B cell (primary cell): ENCODE measurements at regions not wholly inside any gene's neighbourhood (a gene's known extent, or its start where the extent isn't known, plus 50 kb on each side); places are given as distances from the start of the nearest gene placed in this dataset.

Source experiments
- ATAC-seq: fragments of 200-7000 bp; cut with Tn5 transposase; one replicate; pipeline ENCODE4 v1.10.0; 2021; ENCODE audit warnings: low read depth, mild to moderate bottlenecking, moderate number of reproducible peaks, moderate library complexity
- CTCF ChIA-PET: fragments of 350-600 bp; sonication (Branson Sonifier 250); formaldehyde crosslinking; loops from one replicate; lab custom pipeline; 2021; ENCODE audit warnings: antibody characterized with exemption, inconsistent platforms; lab: Charles Lee
- POLR2A ChIA-PET: fragments of 350-600 bp; sonication (Branson Sonifier 250); formaldehyde crosslinking; loops from one replicate; lab custom pipeline; 2021; ENCODE audit warnings: antibody characterized with exemption; lab: Charles Lee
- DNase-seq: peaks from one replicate; pipeline ENCODE4 v3.0.0; 2013
- H2AFZ ChIP-seq: 2 replicates; pipeline ENCODE4 v1.6.1; 2012; ENCODE audit warnings: mild to moderate bottlenecking, low read depth, low read length; ENCODE audit not compliant: insufficient read depth, poor library complexity, severe bottlenecking
- H3K27ac ChIP-seq, 2 donors: 1 replicate in 1 of 2; 2 replicates in 1 of 2; pipeline ENCODE4 v1.5.1; 2012 to 2013; ENCODE audit warnings: low read length in 2 of 2, mild to moderate bottlenecking in 2 of 2, moderate library complexity in 1 of 2
- H3K27me3 ChIP-seq, 4 experiments: fragments of 200-600 bp in 1 of 4; sonication (generic) in 1 of 4; replicated peaks in 1 of 4; 1 replicate in 2 of 4; 2 replicates in 2 of 4; pipeline versions ENCODE4 v1.6.1 to v1.7.0; 2013 to 2016; ENCODE audit warnings: low read length in 3 of 4, mild to moderate bottlenecking in 2 of 4, mixed read lengths in 1 of 4, moderate library complexity in 1 of 4; ENCODE audit not compliant: insufficient read depth in 4 of 4, control insufficient read depth in 3 of 4; ENCODE audit errors: control extremely low read depth in 1 of 4
- H3K36me3 ChIP-seq, 2 experiments: replicated peaks in 1 of 2; 1 replicate in 1 of 2; 2 replicates in 1 of 2; pipeline versions ENCODE4 v1.6.1 to v1.7.1; 2013; ENCODE audit warnings: low read length in 1 of 2; ENCODE audit not compliant: insufficient read depth in 2 of 2, control insufficient read depth in 1 of 2; ENCODE audit errors: control extremely low read depth in 1 of 2, extremely low read depth in 1 of 2
- H3K4me1 ChIP-seq, 2 donors: fragments of 200-600 bp in 1 of 2; sonication (generic) in 1 of 2; 1 replicate in 1 of 2; 2 replicates in 1 of 2; pipeline versions ENCODE4 v1.5.1 to v1.6.1; 2013 to 2017; ENCODE audit warnings: low read length in 2 of 2; ENCODE audit not compliant: control insufficient read depth in 2 of 2, insufficient read depth in 2 of 2
- H3K4me2 ChIP-seq: replicated peaks from 2 replicates; pipeline ENCODE3; 2012; ENCODE audit warnings: mild to moderate bottlenecking, low read depth, low read length; ENCODE audit not compliant: poor library complexity, severe bottlenecking
- H3K4me3 ChIP-seq, 5 experiments: fragments of 200-600 bp in 1 of 5; sonication (generic) in 1 of 5; 1 replicate in 3 of 5; 2 replicates in 2 of 5; pipeline versions ENCODE4 v1.5.1 to v1.7.0; 2011 to 2016; ENCODE audit warnings: low read length in 4 of 5, mild to moderate bottlenecking in 4 of 5, low read depth in 2 of 5, control low read depth in 1 of 5, moderate library complexity in 1 of 5; ENCODE audit not compliant: insufficient read depth in 1 of 5; ENCODE audit errors: control extremely low read depth in 1 of 5, extremely low read depth in 1 of 5
- H3K79me2 ChIP-seq: fragments of 200-600 bp; sonication (generic); one replicate; pipeline ENCODE4 v1.6.0; 2016; ENCODE audit warnings: low read length; ENCODE audit not compliant: control insufficient read depth, insufficient read depth
- H3K9ac ChIP-seq: fragments of 200-600 bp; sonication (generic); 2 replicates; pipeline ENCODE4 v1.6.1; 2017; ENCODE audit warnings: mild to moderate bottlenecking, low read length, moderate library complexity
- H3K9me3 ChIP-seq, 3 donors: one replicate each; pipeline versions ENCODE4 v1.6.1 to v1.7.1; 2013; ENCODE audit warnings: low read length in 2 of 3; ENCODE audit not compliant: control insufficient read depth in 2 of 3, insufficient read depth in 1 of 3; ENCODE audit errors: control extremely low read depth in 1 of 3
- H4K20me1 ChIP-seq: 2 replicates; pipeline ENCODE4 v1.6.0; 2012; ENCODE audit warnings: mild to moderate bottlenecking, low read length; ENCODE audit not compliant: insufficient read depth, control insufficient read depth, poor library complexity, severe bottlenecking
- H3K27ac Mint-ChIP-seq: one replicate; pipeline ENCODE4 v1.8.0; 2021; ENCODE audit warnings: mixed read lengths
- H3K27me3 Mint-ChIP-seq: one replicate; pipeline ENCODE4 v1.8.0; 2021; ENCODE audit warnings: mixed read lengths
- H3K4me1 Mint-ChIP-seq: one replicate; pipeline ENCODE4 v1.8.0; 2021; ENCODE audit warnings: mixed read lengths
- H3K4me3 Mint-ChIP-seq: one replicate; pipeline ENCODE4 v1.8.0; 2021; ENCODE audit warnings: mixed read lengths
- H3K9me3 Mint-ChIP-seq: one replicate; pipeline ENCODE4 v1.8.0; 2022; ENCODE audit warnings: mixed read lengths; ENCODE audit not compliant: insufficient read depth
- EZH2 ChIP-seq: IDR thresholded peaks from 2 replicates; pipeline ENCODE4 v1.6.1; 2012; ENCODE audit warnings: borderline replicate concordance, low read depth, mild to moderate bottlenecking, moderate library complexity, low read length; ENCODE audit not compliant: insufficient read depth, poor library complexity, severe bottlenecking
- WGBS: methylation state at CpG from one replicate; pipeline ENCODE4 v1.1.5; 2013; ENCODE audit warnings: missing lambda C conversion rate; ENCODE audit not compliant: insufficient coverage; 5-methylcytosine and 5-hydroxymethylcytosine counted together
- intact Hi-C: fragments of 100-400 bp; cut with micrococcal nuclease; formaldehyde crosslinking; loops from one replicate; pipeline ENCODE4 v1.10.0; 2022
- TF ChIP-seq, protein P1 (sequence below): fragments of 200-600 bp; IDR thresholded peaks from one replicate; pipeline ENCODE4 v1.8.0; 2022; ENCODE audit warnings: antibody characterized with exemption, mild to moderate bottlenecking

DNA sequence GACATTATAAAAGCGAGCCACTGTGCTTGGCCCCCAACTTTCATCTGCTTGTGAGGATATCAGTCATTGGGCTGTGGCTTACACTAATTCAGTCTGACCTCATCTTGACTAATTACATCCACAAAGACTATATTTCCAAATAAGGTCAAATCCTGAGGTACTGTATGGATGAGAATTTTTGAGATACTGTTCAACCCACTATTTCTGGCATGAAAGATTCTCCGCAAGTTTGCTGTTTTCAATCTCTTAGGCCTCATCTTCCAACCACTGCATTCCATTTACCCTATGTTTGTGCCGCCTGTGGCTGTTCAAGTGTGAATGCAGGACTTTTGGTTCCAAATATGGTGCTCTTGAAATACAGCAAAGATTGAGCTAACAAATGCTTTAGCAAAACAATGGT lies 400.9 kb upstream of the SGCD start:
- no peaks in the 10 kb centered on the region for H3K4me1 Mint-ChIP-seq
- no peaks in the 10 kb centered on the region for H3K9me3 Mint-ChIP-seq
- no peak for ATAC-seq
- H4K20me1 ChIP-seq, result no peaks in the 10 kb centered on the region
- no peak overlapping the region for H3K4me3 ChIP-seq
- no peaks in the 10 kb centered on the region for H3K4me1 ChIP-seq
- no peaks in the 10 kb centered on the region for H3K9me3 ChIP-seq
- intact Hi-C loops, result no loop called here
- no CpG with 5 or more reads among the region's 3 CpGs for WGBS
- H2AFZ ChIP-seq, result no peak overlapping the region
- TF ChIP-seq, protein P1, sequence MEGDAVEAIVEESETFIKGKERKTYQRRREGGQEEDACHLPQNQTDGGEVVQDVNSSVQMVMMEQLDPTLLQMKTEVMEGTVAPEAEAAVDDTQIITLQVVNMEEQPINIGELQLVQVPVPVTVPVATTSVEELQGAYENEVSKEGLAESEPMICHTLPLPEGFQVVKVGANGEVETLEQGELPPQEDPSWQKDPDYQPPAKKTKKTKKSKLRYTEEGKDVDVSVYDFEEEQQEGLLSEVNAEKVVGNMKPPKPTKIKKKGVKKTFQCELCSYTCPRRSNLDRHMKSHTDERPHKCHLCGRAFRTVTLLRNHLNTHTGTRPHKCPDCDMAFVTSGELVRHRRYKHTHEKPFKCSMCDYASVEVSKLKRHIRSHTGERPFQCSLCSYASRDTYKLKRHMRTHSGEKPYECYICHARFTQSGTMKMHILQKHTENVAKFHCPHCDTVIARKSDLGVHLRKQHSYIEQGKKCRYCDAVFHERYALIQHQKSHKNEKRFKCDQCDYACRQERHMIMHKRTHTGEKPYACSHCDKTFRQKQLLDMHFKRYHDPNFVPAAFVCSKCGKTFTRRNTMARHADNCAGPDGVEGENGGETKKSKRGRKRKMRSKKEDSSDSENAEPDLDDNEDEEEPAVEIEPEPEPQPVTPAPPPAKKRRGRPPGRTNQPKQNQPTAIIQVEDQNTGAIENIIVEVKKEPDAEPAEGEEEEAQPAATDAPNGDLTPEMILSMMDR, result no peak
- no peak for TF ChIP-seq EZH2
- no peaks in the 10 kb centered on the region for H3K27me3 Mint-ChIP-seq
- no peak overlapping the region for H3K27ac Mint-ChIP-seq
- no peak overlapping the region for H3K4me3 Mint-ChIP-seq
- ChIA-PET POLR2A (no interaction called here), CTCF (no interaction called here)
- no peaks in the 10 kb centered on the region for H3K27me3 ChIP-seq
- H3K79me2 ChIP-seq, result no peaks in the 10 kb centered on the region
- H3K27ac ChIP-seq, result no peak overlapping the region
- H3K9ac ChIP-seq, result no peak overlapping the region
- DNase-seq, result no peak
- H3K4me2 ChIP-seq, result no peak overlapping the region
- no peaks in the 10 kb centered on the region for H3K36me3 ChIP-seq

DNA sequence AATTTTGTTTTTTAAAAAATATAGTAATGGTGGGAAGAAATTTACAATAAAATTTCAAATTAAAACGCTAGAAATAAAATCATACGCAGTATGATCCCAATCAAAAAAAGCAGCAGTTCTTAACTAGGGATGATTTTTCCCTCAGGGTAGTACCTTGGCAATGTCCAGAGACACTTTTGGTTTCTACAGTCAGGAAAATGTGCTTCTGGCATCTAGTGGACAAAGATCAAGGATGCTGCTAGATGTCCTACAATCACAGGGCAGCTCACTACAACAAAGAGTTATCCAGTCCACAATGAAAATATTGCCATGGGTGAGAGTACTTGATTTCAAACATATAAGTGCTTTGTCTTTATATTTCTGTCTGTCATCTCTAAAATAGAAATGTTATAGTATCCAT lies 400.2 kb upstream of the SGCD start:
- DNase-seq (no peak), ATAC-seq (no peak)
- H3K27ac ChIP-seq, result no peak overlapping the region
- H3K9ac ChIP-seq, result no peak overlapping the region
- Mint-ChIP-seq H3K27ac (no peak overlapping the region), H3K27me3 (no peaks in the 10 kb centered on the region), H3K4me3 (no peak overlapping the region), H3K4me1 (no peaks in the 10 kb centered on the region), H3K9me3 (no peaks in the 10 kb centered on the region)
- no peaks in the 10 kb centered on the region for H4K20me1 ChIP-seq
- no peak for TF ChIP-seq EZH2
- TF ChIP-seq, protein P1, result no peak
- H2AFZ ChIP-seq, result no peak overlapping the region
- no peaks in the 10 kb centered on the region for H3K4me1 ChIP-seq
- ChIA-PET POLR2A (no interaction called here), CTCF (no interaction called here)
- H3K79me2 ChIP-seq, result no peaks in the 10 kb centered on the region
- no peaks in the 10 kb centered on the region for H3K9me3 ChIP-seq
- no peak overlapping the region for H3K4me2 ChIP-seq
- WGBS, result no CpG with 5 or more reads among the region's 2 CpGs
- no peak overlapping the region for H3K4me3 ChIP-seq
- intact Hi-C loops, result no loop called here
- H3K27me3 ChIP-seq, result no peaks in the 10 kb centered on the region
- H3K36me3 ChIP-seq, result no peaks in the 10 kb centered on the region
